ENCODE measurements at regions not wholly inside any gene's neighbourhood (a gene's known extent, or its start where the extent isn't known, plus 50 kb on each side); places are given as distances from the start of the nearest gene placed in this dataset.
"Not testable (repeated sequence)": the region's sequence is repeated elsewhere in the genome, so short reads cannot be mapped to it uniquely, and the experiment has no call there.

GRCh38 chr10:55899472-55900147, 461.4 kb downstream of the ZWINT start:
- DNase-seq (ENCODE audit: low spot score) = not testable (repeated sequence)

DNA sequence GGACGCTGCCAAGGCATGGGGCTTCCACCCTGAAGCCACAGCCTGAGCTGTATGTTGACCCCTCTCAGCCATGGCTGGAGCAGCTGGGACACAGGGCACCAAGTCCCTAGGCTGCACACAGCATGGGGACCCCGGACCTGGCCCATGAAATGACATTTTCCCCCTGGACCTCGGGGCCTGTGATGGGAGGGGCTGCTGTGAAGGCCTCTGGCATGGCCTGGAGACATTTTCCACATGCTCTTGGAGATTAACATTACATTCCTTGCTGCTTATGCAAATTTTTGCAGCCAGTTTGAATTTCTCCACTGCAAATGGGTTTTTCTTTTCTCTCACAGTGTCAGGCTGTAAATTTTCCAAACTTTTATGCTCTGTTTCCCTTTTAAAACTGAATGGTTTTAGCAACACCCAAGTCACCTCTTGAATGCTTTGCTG, 463.6 kb downstream of the ZWINT start:
- DNase-seq (ENCODE audit: low spot score) = no peak

DNA sequence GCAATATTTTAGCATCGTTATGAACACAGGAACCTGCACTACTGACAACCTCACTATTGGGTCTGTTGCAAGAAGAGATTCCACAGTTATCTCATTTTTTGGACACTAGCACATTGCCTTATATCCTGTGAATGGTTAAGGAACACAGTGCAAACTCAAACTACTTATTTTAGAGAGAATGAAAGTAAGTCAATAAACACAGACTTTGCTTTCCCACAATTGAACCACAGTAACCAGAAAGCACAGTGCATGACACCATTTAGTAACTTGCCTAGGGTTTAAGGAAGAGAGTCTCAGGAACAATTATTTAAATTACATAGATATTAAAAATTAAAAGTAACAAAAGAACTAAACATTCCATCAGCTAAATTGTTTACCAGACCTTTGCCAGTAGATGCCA, 468.8 kb downstream of the ZWINT start:
- no peak for DNase-seq (ENCODE audit: low spot score)

GRCh38 chr10:55881588-55881987, 479.5 kb downstream of the ZWINT start:
- DNase-seq (ENCODE audit: low spot score) = no peak

GRCh38 chr10:55873485-55873884, 487.6 kb downstream of the ZWINT start:
- no peak for DNase-seq (ENCODE audit: low spot score)

GRCh38 chr10:55870186-55870585, 490.9 kb downstream of the ZWINT start:
- DNase-seq (ENCODE audit: low spot score) = no peak

GRCh38 chr10:55867848-55868247, 493.2 kb downstream of the ZWINT start:
- DNase-seq (ENCODE audit: low spot score) = no peak

DNA sequence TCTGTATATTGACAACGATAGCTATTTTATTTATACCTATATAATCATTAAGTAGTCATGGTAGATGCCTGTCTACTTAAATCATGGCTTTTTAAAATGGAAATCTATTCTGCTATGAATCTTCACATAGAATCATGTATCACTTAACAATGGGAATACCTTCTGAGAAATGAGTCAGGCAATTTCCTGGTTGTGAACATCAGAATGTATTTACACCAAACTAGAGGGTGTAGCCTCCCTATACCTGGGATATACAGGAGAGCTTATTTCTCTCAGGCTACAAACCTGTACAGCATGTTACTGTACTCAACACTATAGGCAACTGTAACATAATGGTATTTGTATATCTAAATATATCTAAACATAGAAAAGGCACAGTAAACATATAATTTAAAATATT, 502.3 kb downstream of the ZWINT start:
- no peak for DNase-seq (ENCODE audit: low spot score)

DNA sequence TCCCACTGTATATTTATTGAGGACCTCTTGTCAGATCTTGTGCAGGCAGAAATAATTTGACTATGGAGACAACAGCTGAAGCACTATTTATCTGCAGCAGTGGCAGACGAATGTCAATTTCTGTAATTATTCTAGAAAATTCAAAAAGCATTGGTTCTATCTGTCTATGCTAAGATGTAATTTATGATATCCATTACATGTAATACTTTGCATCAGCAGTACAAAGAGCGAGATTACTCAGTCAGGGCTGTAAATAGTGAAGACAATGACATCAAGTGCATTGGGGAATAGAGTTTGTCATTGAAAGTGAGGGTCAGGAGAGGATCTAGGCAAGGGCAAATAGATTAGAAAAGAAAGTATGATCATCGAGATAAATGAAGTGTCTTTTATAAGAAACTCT, 508.2 kb downstream of the ZWINT start:
- no peak for DNase-seq (ENCODE audit: low spot score)

DNA sequence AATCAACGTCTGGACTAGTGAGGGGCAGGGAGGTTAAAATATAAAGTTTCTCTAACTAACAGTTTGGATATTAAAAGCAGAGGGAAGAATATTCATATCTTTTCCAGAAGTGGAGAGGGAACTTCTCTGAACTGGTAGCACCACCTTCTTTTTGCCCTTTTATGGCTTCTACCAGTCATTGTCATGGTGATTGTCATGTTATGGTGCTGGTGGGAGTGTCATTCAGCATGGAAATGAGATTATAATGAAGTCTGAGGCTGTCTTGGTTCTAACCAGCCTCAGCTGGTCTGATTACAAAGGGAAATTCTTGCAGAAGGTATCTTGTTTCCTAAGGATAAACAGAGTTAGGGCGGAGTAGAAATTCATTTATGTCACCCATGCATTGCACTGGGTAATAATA, 523.8 kb downstream of the ZWINT start:
- no peak for DNase-seq (ENCODE audit: low spot score)

GRCh38 chr10:55822096-55822495, 539.0 kb downstream of the ZWINT start:
- no peak for DNase-seq (ENCODE audit: low spot score)

- DNase-seq (ENCODE audit: low spot score) = peak; percentile 1
Observed at GRCh38 chr10:55820478-55820877, 540.6 kb downstream of the ZWINT start.

DNA sequence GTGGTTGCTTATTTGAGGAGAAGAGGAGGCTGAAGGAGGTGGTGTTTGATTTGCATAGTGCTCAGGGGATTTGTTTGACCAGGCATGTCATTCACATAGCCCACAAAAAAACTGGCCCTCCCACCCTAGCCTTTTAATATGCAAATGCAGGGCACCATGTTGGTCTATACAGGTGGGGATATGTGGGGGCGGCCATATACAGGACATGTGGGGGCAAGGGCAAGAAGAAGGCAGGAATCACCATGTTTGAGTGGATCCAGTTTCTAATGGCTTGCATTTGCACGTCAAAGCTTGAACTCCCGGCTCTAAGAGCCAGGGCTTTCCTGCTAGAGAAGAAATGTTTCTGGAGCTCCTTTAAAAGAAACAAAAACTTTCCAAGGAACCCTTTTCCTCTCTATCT, 541.0 kb downstream of the ZWINT start:
- DNase-seq (ENCODE audit: low spot score) = no peak

DNA sequence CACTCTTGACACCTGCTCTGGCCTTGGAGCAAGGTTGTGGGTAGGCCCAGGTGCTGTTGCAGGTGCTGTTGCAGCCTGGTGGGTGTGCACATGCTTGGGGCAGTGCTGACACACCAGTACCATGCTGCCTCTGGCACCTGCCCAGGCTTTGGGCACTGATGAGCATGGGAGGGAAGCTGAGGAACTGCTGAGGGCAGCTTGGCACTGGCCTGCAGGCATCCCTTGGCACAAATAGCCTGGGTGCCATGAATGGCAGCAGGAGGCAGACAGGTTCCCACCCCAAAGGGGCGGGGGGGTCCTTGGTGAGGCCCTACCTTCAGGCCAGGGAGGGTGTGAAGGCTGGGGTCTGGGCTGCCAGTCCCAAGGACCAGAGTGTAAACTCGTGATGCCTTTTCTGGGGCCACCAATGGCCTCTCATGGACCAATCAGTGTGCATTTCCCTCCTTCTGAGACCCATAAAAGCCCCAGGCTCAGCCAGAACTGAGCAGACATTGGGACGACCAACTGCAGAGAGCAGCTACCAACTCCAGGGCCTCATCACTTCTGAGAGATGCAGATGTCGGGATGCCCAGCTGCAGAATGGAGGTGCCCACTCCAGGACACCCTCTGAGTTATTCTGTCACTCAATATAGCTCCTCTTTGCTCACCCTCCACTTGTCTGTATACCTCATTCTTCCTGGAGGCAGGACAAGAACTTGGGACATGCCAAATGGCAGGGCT, 547.4 kb downstream of the ZWINT start:
- no peak for DNase-seq (ENCODE audit: low spot score)

- DNase-seq (ENCODE audit: low spot score) = no peak
Observed at GRCh38 chr10:55803055-55803454, 558.0 kb downstream of the ZWINT start.

GRCh38 chr10:55801353-55801661, 559.8 kb downstream of the ZWINT start:
- no peak for DNase-seq (ENCODE audit: low spot score)

DNA sequence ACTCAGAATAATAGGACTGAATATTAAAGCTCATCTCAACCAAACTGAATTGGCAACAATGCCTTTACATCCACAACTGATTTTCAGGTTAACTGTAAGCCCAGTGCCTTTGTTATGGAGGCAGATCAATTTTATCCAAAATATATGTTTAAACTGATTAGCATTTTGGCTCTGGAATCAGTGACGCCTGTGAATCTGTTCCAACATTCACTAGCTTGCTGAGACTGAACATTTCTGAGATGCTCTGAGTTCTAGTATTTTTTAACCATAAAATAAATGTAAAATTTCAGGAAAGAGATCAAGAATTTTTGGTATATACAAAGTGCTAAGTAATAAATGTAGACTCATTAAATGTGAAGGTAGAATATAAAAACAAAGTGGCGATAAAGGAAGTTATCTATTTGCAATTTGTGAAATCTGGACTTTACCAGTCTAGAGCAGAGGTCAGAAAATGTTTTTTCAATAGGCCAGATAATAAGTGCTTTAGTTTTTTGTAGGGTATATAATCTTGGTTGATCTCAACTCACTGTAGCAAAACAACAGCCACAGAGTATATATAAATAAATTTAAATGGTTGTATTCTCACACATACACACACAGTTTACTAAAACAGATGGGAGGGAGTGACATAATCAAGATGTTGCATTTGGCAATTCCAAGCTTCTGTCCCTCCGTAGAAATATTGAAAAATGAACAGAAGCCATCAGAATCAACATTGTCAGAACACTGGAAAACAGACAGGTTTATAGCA, 560.3 kb downstream of the ZWINT start:
- no peak for DNase-seq (ENCODE audit: low spot score)

DNA sequence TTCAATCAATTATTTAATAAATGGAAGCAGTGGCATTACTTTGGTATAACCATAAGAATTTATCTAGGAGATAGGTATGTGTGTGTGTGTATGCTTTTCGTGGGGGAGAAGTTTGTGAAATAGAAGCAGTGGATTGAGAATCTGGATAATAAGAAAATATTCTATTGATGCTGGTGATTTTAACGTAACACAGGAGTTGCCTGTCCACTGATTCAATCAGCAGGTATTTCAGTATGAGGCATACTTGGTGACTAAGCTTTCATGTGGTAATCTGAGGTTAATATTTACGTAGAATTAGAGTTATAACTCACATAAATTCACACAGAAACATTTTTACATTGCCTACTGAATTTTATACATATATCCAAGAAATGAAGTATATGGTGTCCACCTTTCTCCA, 568.0 kb downstream of the ZWINT start:
- DNase-seq (ENCODE audit: low spot score) = no peak

DNA sequence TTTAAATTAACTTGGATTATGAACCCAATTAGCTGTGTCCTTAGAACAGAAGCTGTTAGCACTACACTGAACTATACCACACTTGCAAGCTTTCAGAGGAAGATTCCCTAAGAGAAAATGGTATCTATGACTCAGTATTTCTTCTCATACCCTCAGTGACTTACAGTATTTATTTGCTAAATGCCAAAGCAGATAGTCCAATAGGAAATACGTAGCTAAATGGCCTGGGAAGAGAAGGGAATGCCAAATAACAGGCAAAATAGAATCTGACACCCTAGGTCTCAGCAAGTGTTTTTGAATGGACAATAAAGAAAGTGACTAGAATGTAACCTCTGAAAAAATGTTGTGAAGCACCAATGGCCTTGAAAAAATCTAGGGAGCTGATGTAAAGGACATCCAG, 570.8 kb downstream of the ZWINT start:
- DNase-seq (ENCODE audit: low spot score) = not testable (repeated sequence)

GRCh38 chr10:55786461-55787050, 574.5 kb downstream of the ZWINT start:
- DNase-seq (ENCODE audit: low spot score) = no peak

- DNase-seq (ENCODE audit: low spot score) = no peak
Observed at GRCh38 chr10:55782181-55782580, 578.9 kb downstream of the ZWINT start.

DNA sequence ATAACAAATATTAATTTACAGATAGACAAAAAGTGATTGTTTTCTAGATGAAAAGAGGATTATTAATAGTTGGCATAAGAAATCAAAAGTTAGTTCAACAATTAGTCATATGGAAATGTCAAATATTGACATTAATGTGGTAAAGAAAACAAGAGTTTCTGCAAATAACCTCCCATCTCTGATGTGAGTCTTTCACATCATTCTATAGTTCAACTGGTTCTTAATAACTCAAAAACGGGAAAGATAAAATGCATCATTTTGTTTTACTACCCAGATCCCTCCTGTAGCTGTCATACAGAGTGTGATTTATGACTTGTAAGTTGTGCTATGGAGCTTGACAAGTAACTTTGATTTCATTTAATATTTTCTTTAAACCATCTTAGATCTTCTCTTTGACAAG, 594.8 kb downstream of the ZWINT start:
- no peak for DNase-seq (ENCODE audit: low spot score)

DNA sequence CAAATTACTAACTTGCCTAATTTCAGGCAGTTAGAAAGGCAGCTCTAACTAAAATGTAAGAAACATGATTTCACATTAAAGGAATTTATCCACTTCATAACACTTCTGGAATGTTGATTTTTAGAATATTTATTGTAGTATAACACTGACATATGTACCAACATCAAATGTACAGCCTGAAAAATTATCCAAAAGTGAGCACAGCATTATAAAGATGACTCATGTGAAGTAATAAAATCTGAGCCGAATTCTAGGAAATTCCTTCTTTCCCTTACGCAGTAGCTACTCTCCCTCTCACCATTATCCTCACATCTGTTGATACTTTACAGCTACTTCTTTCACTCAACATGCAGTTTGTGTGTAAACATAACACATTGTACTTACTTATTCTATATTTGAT, 610.6 kb downstream of the ZWINT start:
- no peak for DNase-seq (ENCODE audit: low spot score)
